A549 (cell line): ENCODE measurements at regions not wholly inside any gene's neighbourhood (a gene's known extent, or its start where the extent isn't known, plus 50 kb on each side); places are given as distances from the start of the nearest gene placed in this dataset.

Experiments
- ATAC-seq, 2 experiments: fragments of 200-7000 bp in 1 of 2; fragments of >200 bp in 1 of 2; cut with Nextera tagmentation in 1 of 2; cut with Tn5 transposase in 1 of 2; 3 replicates each; pipeline versions ENCODE4 v1.8.0 to v1.9.1; 2018 to 2020; ENCODE audit warnings: mild to moderate bottlenecking in 1 of 2, moderate library complexity in 1 of 2
- CTCF ChIA-PET: fragments of 300-600 bp; sonication (Branson Sonifier 250); formaldehyde crosslinking; extraction: SDS; loops from one replicate; lab custom pipeline; 2021; ENCODE audit warnings: antibody characterized with exemption, inconsistent platforms; lab: Yijun Ruan, JAX
- POLR2A ChIA-PET: fragments of 350-600 bp; formaldehyde crosslinking; extraction: SDS; loops from one replicate; lab custom pipeline; 2021; ENCODE audit warnings: antibody characterized with exemption, inconsistent platforms; lab: Yijun Ruan, JAX
- DNase-seq, 2 experiments: peaks; one replicate each; pipeline versions ENCODE4 v3.0.0 to v3.0.0-alpha.2; 2011 to 2016; ENCODE audit warnings: low read depth in 1 of 2, low spot score in 1 of 2
- FAIRE-seq: peaks from 2 replicates; lab custom pipeline; 2011; peaks lifted over from hg19 to GRCh38; lab: Jason Lieb, UNC
- H3K27ac ChIP-seq, 2 experiments: fragments of >200 bp; sonication (Bioruptor Twin); formaldehyde crosslinking; 3 replicates each; pipeline ENCODE4 v1.5.1; 2016 to 2017
- H3K4me1 ChIP-seq: fragments of >200 bp; sonication (Bioruptor Twin); formaldehyde crosslinking; 3 replicates; pipeline ENCODE4 v1.6.1; 2016
- H3K4me2 ChIP-seq: fragments of >200 bp; sonication (Bioruptor Twin); formaldehyde crosslinking; 3 replicates; pipeline ENCODE4 v1.6.1; 2016
- H3K4me3 ChIP-seq: fragments of >200 bp; sonication (Bioruptor Twin); formaldehyde crosslinking; 3 replicates; pipeline ENCODE4 v1.5.1; 2016
- H3K9me3 ChIP-seq: fragments of >200 bp; sonication (Bioruptor Twin); formaldehyde crosslinking; 3 replicates; pipeline ENCODE4 v1.6.1; 2016
- ATOH8 ChIP-seq: fragments of 250-450 bp; sonication (Bioruptor Pico); IDR thresholded peaks from 2 replicates; pipeline ENCODE4 v1.5.0; 2020; ENCODE audit warnings: low read depth, mild to moderate bottlenecking, moderate library complexity
- BCL3 ChIP-seq: fragments of >200 bp; sonication (Bioruptor Twin); formaldehyde crosslinking; IDR thresholded peaks from 3 replicates; pipeline ENCODE4 v1.6.1; 2016
- CHD4 ChIP-seq: fragments of 200-600 bp; sonication (generic); IDR thresholded peaks from 2 replicates; pipeline ENCODE4 v1.6.1; 2016; ENCODE audit warnings: antibody characterized with exemption, mild to moderate bottlenecking, borderline replicate concordance
- CTCF ChIP-seq: fragments of >200 bp; sonication (Bioruptor Twin); formaldehyde crosslinking; IDR thresholded peaks from 3 replicates; pipeline ENCODE4 v1.5.1; 2016
- EHF ChIP-seq: fragments of 250-450 bp; sonication (Bioruptor Pico); IDR thresholded peaks from 2 replicates; pipeline ENCODE4 v1.5.0; 2020; ENCODE audit warnings: mild to moderate bottlenecking
- EHMT2 ChIP-seq: fragments of 200-600 bp; sonication (generic); IDR thresholded peaks from 2 replicates; pipeline ENCODE4 v1.6.1; 2016; ENCODE audit warnings: antibody characterized with exemption, low read depth, mild to moderate bottlenecking, moderate library complexity
- GATA3 ChIP-seq: IDR thresholded peaks from 2 replicates; pipeline ENCODE4 v1.6.1; 2012; ENCODE audit warnings: borderline replicate concordance
- HDAC2 ChIP-seq: fragments of 200-600 bp; sonication (generic); IDR thresholded peaks from 2 replicates; pipeline ENCODE4 v1.6.1; 2016
- HES2 ChIP-seq: fragments of >200 bp; sonication (Bioruptor Twin); formaldehyde crosslinking; IDR thresholded peaks from 2 replicates; pipeline ENCODE4 v1.6.1; 2016
- HMGXB4 ChIP-seq: fragments of 250-450 bp; sonication (Bioruptor Pico); IDR thresholded peaks from 2 replicates; pipeline ENCODE4 v1.5.0; 2021; ENCODE audit warnings: mild to moderate bottlenecking, moderate library complexity, borderline replicate concordance
- HOXB5 ChIP-seq: fragments of 250-450 bp; sonication (Bioruptor Pico); IDR thresholded peaks from 2 replicates; pipeline ENCODE4 v1.5.0; 2020; ENCODE audit warnings: mild to moderate bottlenecking, moderate library complexity
- MAX ChIP-seq: IDR thresholded peaks from 2 replicates; pipeline ENCODE4 v1.6.1; 2012
- NR3C1 ChIP-seq: fragments of >200 bp; sonication (Bioruptor Twin); formaldehyde crosslinking; IDR thresholded peaks from 3 replicates; pipeline ENCODE4 v1.6.1; 2017
- POLR2AphosphoS2 ChIP-seq: conservative IDR thresholded peaks from 2 replicates; pipeline ENCODE4 v1.6.1; 2012; ENCODE audit warnings: low read length, improper control_type of control experiment, inconsistent platforms
- RFX5 ChIP-seq: fragments of 450-650 bp; IDR thresholded peaks from 2 replicates; pipeline ENCODE4 v1.7.1; 2014; ENCODE audit warnings: antibody characterized with exemption, mild to moderate bottlenecking, moderate library complexity
- USF2 ChIP-seq: fragments of 450-650 bp; IDR thresholded peaks from 2 replicates; pipeline ENCODE4 v1.6.1; 2014; ENCODE audit warnings: antibody characterized with exemption
- ZNF302 ChIP-seq: fragments of 250-450 bp; sonication (Bioruptor Pico); IDR thresholded peaks from 2 replicates; pipeline ENCODE4 v1.9.0; 2021; ENCODE audit warnings: inconsistent platforms, mild to moderate bottlenecking, moderate library complexity
- WGBS: methylation state at CpG from one replicate; pipeline ENCODE4 v1.1.6; 2017; ENCODE audit errors: missing lambda C conversion rate; 5-methylcytosine and 5-hydroxymethylcytosine counted together

- ChIA-PET POLR2A (no interaction called here), CTCF (interaction anchor here (1.0 kb wide), 1 partner anchor 39 kb away, joined by 3 read pairs; no protein-coding TSS in a partner anchor)
- WGBS = 39% methylated on average over 4 of the region's 4 CpGs
- no peak for ATAC-seq
- Histone ChIP-seq H3K4me1 (no peaks in the 10 kb centered on the region), H3K4me2 (no peak overlapping the region), H3K4me3 (no peak overlapping the region), H3K9me3 (no peaks in the 10 kb centered on the region), H3K27ac (no peak overlapping the region)
- no peak for FAIRE-seq
- no peak for TF ChIP-seq HOXB5 (CRISPR knock-in tag)
- TF ChIP-seq MAX = no peak
- TF ChIP-seq CHD4 = no peak
- TF ChIP-seq ZNF302 (CRISPR knock-in tag) = no peak
- TF ChIP-seq HMGXB4 (CRISPR knock-in tag) = no peak
- no peak for TF ChIP-seq NR3C1
- no peak for TF ChIP-seq BCL3
- TF ChIP-seq EHMT2 = no peak
- no peak for TF ChIP-seq GATA3
- TF ChIP-seq CTCF = no peak
- no peak for TF ChIP-seq HDAC2
- DNase-seq = no peak
These were observed 569.8 kb upstream of the ZFHX3 start for GRCh38 chr16:73617738-73618137.

GRCh38 chr16:73616770-73617169 lies 568.8 kb upstream of the ZFHX3 start:
- no peaks in the 10 kb centered on the region for H3K9me3 ChIP-seq
- ATAC-seq (no peak), DNase-seq (no peak), FAIRE-seq (no peak)
- ChIA-PET POLR2A (no interaction called here), CTCF (interaction anchor here (1.0 kb wide), 1 partner anchor 40 kb away, joined by 3 read pairs; no protein-coding TSS in a partner anchor)
- peak overlapping the region; percentile 20; the same call in 1 of the 3 replicates for H3K4me2 ChIP-seq
- WGBS = 18% methylated on average over 6 of the region's 6 CpGs
- TF ChIP-seq HES2 (no peak), ATOH8 (CRISPR knock-in tag) (no peak), RFX5 (no peak), USF2 (no peak), CTCF (no peak), POLR2AphosphoS2 (no peak), EHF (no peak)
- no peak overlapping the region for H3K4me3 ChIP-seq
- H3K27ac ChIP-seq = no peak overlapping the region
- no peaks in the 10 kb centered on the region for H3K4me1 ChIP-seq
